Neural progenitor cell (in vitro differentiated cells): ENCODE measurements at regions not wholly inside any gene's neighbourhood (a gene's known extent, or its start where the extent isn't known, plus 50 kb on each side); places are given as distances from the start of the nearest gene placed in this dataset.

ENCODE experiments used
- EZH2 ChIP-seq: fragments of 200-600 bp; sonication (generic); IDR thresholded peaks from 2 replicates; pipeline ENCODE4 v1.6.1; 2017; ENCODE audit warnings: antibody characterized with exemption, mild to moderate bottlenecking, moderate library complexity
- TF ChIP-seq, protein P1 (sequence below): fragments of 200-600 bp; sonication (generic); IDR thresholded peaks from 2 replicates; pipeline ENCODE4 v1.5.1; 2017; ENCODE audit warnings: antibody characterized with exemption, mild to moderate bottlenecking

GRCh38 chr21:17146426-17146825 lies 366.4 kb upstream of the CXADR start:
- TF ChIP-seq, protein P1, sequence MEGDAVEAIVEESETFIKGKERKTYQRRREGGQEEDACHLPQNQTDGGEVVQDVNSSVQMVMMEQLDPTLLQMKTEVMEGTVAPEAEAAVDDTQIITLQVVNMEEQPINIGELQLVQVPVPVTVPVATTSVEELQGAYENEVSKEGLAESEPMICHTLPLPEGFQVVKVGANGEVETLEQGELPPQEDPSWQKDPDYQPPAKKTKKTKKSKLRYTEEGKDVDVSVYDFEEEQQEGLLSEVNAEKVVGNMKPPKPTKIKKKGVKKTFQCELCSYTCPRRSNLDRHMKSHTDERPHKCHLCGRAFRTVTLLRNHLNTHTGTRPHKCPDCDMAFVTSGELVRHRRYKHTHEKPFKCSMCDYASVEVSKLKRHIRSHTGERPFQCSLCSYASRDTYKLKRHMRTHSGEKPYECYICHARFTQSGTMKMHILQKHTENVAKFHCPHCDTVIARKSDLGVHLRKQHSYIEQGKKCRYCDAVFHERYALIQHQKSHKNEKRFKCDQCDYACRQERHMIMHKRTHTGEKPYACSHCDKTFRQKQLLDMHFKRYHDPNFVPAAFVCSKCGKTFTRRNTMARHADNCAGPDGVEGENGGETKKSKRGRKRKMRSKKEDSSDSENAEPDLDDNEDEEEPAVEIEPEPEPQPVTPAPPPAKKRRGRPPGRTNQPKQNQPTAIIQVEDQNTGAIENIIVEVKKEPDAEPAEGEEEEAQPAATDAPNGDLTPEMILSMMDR = peak; percentile 34
- TF ChIP-seq EZH2 = no peak
